Suprapubic skin (tissue), 4 donors: ENCODE measurements at regions not wholly inside any gene's neighbourhood (a gene's known extent, or its start where the extent isn't known, plus 50 kb on each side); places are given as distances from the start of the nearest gene placed in this dataset.

ENCODE experiments used
- DNase-seq, 2 donors: peaks; one replicate each; pipeline ENCODE4 v3.0.0-alpha.2; 2019; ENCODE audit warnings: low spot score in 2 of 2
- H3K27ac ChIP-seq: fragments of 200-600 bp; sonication (generic); one replicate; pipeline ENCODE4 v1.5.1; 2019
- H3K27me3 ChIP-seq: fragments of 200-600 bp; sonication (generic); one replicate; pipeline ENCODE4 v1.5.1; 2019
- H3K36me3 ChIP-seq: fragments of 200-600 bp; sonication (generic); one replicate; pipeline ENCODE4 v1.5.1; 2019
- H3K4me1 ChIP-seq: fragments of 200-600 bp; sonication (generic); one replicate; pipeline ENCODE4 v1.5.1; 2019
- H3K4me3 ChIP-seq: fragments of 200-600 bp; sonication (generic); one replicate; pipeline ENCODE4 v1.5.1; 2019; ENCODE audit warnings: mild to moderate bottlenecking
- H3K9me3 ChIP-seq: fragments of 200-600 bp; sonication (generic); one replicate; pipeline ENCODE4 v1.5.1; 2019
- CTCF ChIP-seq, 2 donors: fragments of 200-600 bp in 1 of 2; fragments of 450-650 bp in 1 of 2; sonication (generic) in 1 of 2; IDR thresholded peaks; one replicate each; pipeline ENCODE4 v1.5.1; 2016 to 2019; ENCODE audit warnings: antibody characterized with exemption in 2 of 2, mild to moderate bottlenecking in 1 of 2, moderate library complexity in 1 of 2
- EP300 ChIP-seq: sonication (generic); formaldehyde crosslinking; IDR thresholded peaks from one replicate; pipeline ENCODE4 v1.6.1; 2017; ENCODE audit warnings: antibody characterized with exemption
- POLR2A ChIP-seq, 2 donors: fragments of 450-650 bp; IDR thresholded peaks; one replicate each; pipeline ENCODE4 v1.6.1; 2017; ENCODE audit warnings: antibody characterized with exemption in 2 of 2, mild to moderate bottlenecking in 2 of 2, moderate library complexity in 2 of 2
- POLR2AphosphoS5 ChIP-seq, 3 donors: sonication (generic); formaldehyde crosslinking; IDR thresholded peaks; one replicate each; pipeline ENCODE4 v1.6.1; 2017; ENCODE audit warnings: antibody characterized with exemption in 3 of 3
- WGBS: methylation state at CpG from one replicate; pipeline ENCODE4 v1.1.5; 2018; 5-methylcytosine and 5-hydroxymethylcytosine counted together

DNA sequence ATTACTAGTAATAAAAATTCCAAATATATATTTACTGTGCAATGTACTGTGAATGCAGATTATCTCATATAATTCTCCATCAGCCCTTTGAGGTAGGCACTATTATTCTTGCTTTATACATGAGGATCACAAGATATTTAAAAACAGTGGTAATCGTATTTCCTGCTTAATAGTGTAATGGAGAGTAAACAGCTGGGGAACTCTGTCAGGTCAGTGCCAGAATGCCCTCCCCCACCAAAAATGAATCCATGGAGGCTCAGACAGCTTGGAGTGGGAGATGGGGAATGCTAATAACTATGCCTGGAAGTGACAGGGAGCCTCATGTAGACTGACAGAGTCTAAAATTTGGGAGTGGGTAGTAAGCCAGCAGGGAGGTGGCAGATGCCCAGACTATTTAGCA is 153.6 kb downstream of the PAH start:
- no peak for DNase-seq
- H3K4me1 ChIP-seq, result no peaks in the 10 kb centered on the region
- no peak overlapping the region for H3K27ac ChIP-seq
- H3K27me3 ChIP-seq, result no peaks in the 10 kb centered on the region
- H3K9me3 ChIP-seq, result no peaks in the 10 kb centered on the region
- 68% methylated on average over 1 of the region's 1 CpG for whole genome bisulfite sequencing
- TF ChIP-seq POLR2A (IDR thresholded peaks at IDR 0.05), result no peak
- no peak for TF ChIP-seq EP300
- TF ChIP-seq POLR2AphosphoS5 (IDR thresholded peaks at IDR 0.05), result no peak
- no peak for TF ChIP-seq CTCF (IDR thresholded peaks at IDR 0.05)
- no peak overlapping the region for H3K4me3 ChIP-seq
- no peaks in the 10 kb centered on the region for H3K36me3 ChIP-seq

GRCh38 chr12:102763061-102763460 is 154.0 kb downstream of the PAH start:
- 82% methylated on average over 4 of the region's 4 CpGs for WGBS
- no peaks in the 10 kb centered on the region for H3K36me3 ChIP-seq
- TF ChIP-seq POLR2A (IDR thresholded peaks at IDR 0.05), result no peak
- no peak for TF ChIP-seq EP300
- TF ChIP-seq CTCF (IDR thresholded peaks at IDR 0.05), result no peak
- no peak for TF ChIP-seq POLR2AphosphoS5 (IDR thresholded peaks at IDR 0.05)
- no peaks in the 10 kb centered on the region for H3K27me3 ChIP-seq
- no peak overlapping the region for H3K27ac ChIP-seq
- DNase-seq, result no peak
- no peaks in the 10 kb centered on the region for H3K4me1 ChIP-seq
- H3K9me3 ChIP-seq, result no peaks in the 10 kb centered on the region
- no peak overlapping the region for H3K4me3 ChIP-seq

DNA sequence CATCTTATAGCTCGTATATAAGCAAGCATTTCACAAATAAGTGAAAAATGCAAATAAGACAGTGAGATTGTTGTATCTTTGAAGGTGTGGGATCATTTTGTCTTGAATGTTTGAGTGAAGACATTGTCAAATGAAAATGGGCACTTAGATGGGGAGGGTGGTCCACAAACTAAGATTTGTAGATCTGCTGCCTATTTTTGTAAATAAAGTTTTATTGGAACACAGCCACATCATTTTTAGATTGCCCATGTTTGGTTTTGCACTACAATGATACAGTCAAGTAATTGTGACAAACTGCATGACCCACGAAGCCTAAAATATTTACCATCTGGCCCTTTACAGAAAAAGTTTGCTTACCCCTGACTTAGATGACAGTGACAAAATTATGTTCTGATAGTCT is 156.7 kb downstream of the PAH start:
- TF ChIP-seq EP300, result no peak
- no peak overlapping the region for H3K27ac ChIP-seq
- H3K4me3 ChIP-seq, result no peak overlapping the region
- H3K36me3 ChIP-seq, result no peaks in the 10 kb centered on the region
- no peaks in the 10 kb centered on the region for H3K27me3 ChIP-seq
- no peak for DNase-seq
- H3K4me1 ChIP-seq, result peaks cover 15% of the 10 kb centered on the region
- H3K9me3 ChIP-seq, result no peaks in the 10 kb centered on the region
- 82% methylated on average over 2 of the region's 2 CpGs for WGBS

GRCh38 chr12:102759466-102759865 is 157.6 kb downstream of the PAH start:
- WGBS, result 59% methylated on average over 2 of the region's 2 CpGs
- H3K9me3 ChIP-seq, result no peaks in the 10 kb centered on the region
- H3K36me3 ChIP-seq, result no peaks in the 10 kb centered on the region
- no peak for DNase-seq
- TF ChIP-seq POLR2AphosphoS5 (IDR thresholded peaks at IDR 0.05) (no peak), EP300 (no peak), CTCF (IDR thresholded peaks at IDR 0.05) (no peak)
- H3K4me1 ChIP-seq, result peaks cover 19% of the 10 kb centered on the region
- no peak overlapping the region for H3K4me3 ChIP-seq
- H3K27ac ChIP-seq, result no peak overlapping the region
- no peaks in the 10 kb centered on the region for H3K27me3 ChIP-seq

DNA sequence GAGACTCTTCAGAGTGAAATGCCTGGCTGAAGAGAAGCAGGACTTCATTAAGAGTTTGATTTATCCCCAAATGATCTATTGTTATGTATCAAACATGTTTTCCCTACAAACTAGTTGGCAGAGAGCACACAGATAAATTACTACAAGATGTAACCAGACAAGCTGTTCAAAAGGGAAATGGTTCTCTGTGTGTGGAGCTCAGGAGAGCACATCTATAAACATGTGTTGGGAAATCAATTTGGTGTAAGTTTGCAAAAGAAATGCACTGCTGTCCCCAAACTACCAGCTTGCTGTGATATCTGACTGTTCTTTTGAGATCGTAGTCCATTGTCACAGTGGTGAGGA is 159.2 kb downstream of the PAH start:
- no peak overlapping the region for H3K4me3 ChIP-seq
- no peaks in the 10 kb centered on the region for H3K27me3 ChIP-seq
- H3K9me3 ChIP-seq, result no peaks in the 10 kb centered on the region
- peak overlapping the region; percentile 69 for H3K27ac ChIP-seq
- TF ChIP-seq POLR2A (IDR thresholded peaks at IDR 0.05) (no peak), EP300 (no peak), CTCF (IDR thresholded peaks at IDR 0.05) (no peak), POLR2AphosphoS5 (IDR thresholded peaks at IDR 0.05) (no peak)
- H3K36me3 ChIP-seq, result no peaks in the 10 kb centered on the region
- H3K4me1 ChIP-seq, result peaks cover 19% of the 10 kb centered on the region
- WGBS, result 52% methylated on average over 1 of the region's 1 CpG
- no peak for DNase-seq

DNA sequence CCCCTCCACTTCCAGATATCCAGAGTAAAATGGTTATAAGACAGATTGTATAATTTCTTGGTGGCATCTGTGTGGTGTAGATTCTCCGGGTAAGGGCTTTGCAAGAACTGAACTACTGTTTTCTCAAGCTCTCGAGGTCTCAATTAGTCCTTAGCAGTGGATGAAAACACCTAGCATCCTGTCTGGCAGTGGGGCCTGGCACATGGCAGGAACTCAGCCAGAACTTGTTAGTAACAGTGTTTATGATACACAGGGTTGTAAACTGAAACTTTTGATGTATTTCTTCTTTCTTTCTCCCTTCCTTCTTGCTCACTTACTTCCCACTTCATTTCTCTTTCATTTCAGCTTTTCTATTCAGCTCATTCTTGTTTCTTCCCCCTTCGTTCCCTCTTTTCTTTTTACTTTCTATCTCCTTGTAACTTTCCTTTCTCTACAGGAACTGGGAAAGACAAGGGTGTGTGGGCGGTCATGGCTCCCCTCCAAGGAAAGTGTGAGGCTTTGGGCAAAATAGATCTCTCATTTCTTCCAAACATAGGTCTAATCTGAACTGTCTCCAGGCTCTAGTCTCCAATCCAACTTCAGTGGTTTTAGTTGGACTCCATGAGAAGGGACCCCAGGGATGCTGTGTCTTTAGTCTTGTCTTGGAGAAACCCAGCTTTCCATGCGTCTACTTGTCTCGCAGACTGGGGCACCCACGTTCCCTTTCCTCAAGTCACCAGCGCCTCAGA is 159.7 kb downstream of the PAH start:
- Histone ChIP-seq H3K4me3 (no peak overlapping the region), H3K4me1 (peaks cover 19% of the 10 kb centered on the region), H3K9me3 (no peaks in the 10 kb centered on the region), H3K27me3 (no peaks in the 10 kb centered on the region), H3K27ac (peak overlapping the region; percentile 69), H3K36me3 (no peaks in the 10 kb centered on the region)
- DNase-seq, result no peak
- TF ChIP-seq EP300 (no peak), POLR2AphosphoS5 (IDR thresholded peaks at IDR 0.05) (no peak), CTCF (IDR thresholded peaks at IDR 0.05) (no peak), POLR2A (IDR thresholded peaks at IDR 0.05) (no peak)
- 52% methylated on average over 8 of the region's 8 CpGs for WGBS
